Kidney epithelial cell (primary cell): ENCODE measurements at regions not wholly inside any gene's neighbourhood (a gene's known extent, or its start where the extent isn't known, plus 50 kb on each side); places are given as distances from the start of the nearest gene placed in this dataset.

Experiments used
- DNase-seq: peaks from one replicate; pipeline ENCODE4 v3.0.0-alpha.2; 2010; ENCODE audit warnings: low read depth
- H3K27me3 ChIP-seq: 2 replicates; pipeline ENCODE4 v1.6.0; 2011; ENCODE audit warnings: low read length; ENCODE audit not compliant: control insufficient read depth, insufficient read depth
- H3K36me3 ChIP-seq: 2 replicates; pipeline ENCODE4 v1.5.1; 2011; ENCODE audit warnings: low read length; ENCODE audit not compliant: control insufficient read depth, insufficient read depth
- H3K4me3 ChIP-seq: 2 replicates; pipeline ENCODE4 v1.5.1; 2011; ENCODE audit warnings: low read depth, mild to moderate bottlenecking, control low read depth, low read length
- CTCF ChIP-seq: IDR thresholded peaks from 2 replicates; pipeline ENCODE4 v1.5.1; 2011; ENCODE audit warnings: mild to moderate bottlenecking, moderate library complexity, low read length, control low read depth, inconsistent platforms; ENCODE audit not compliant: insufficient read depth, poor library complexity, severe bottlenecking

- Histone ChIP-seq H3K36me3 (no peaks in the 10 kb centered on the region), H3K4me3 (no peak overlapping the region), H3K27me3 (no peaks in the 10 kb centered on the region)
- TF ChIP-seq CTCF, result no peak
- DNase-seq, result no peak
Measured at GRCh38 chr12:92299744-92300143, 154.1 kb upstream of the BTG1 start.

GRCh38 chr12:92299344-92299743 is 153.7 kb upstream of the BTG1 start:
- DNase-seq, result no peak
- Histone ChIP-seq H3K4me3 (no peak overlapping the region), H3K27me3 (no peaks in the 10 kb centered on the region), H3K36me3 (no peaks in the 10 kb centered on the region)
- no peak for TF ChIP-seq CTCF

GRCh38 chr12:92297932-92298696 is 152.5 kb upstream of the BTG1 start:
- H3K4me3 ChIP-seq, result no peak overlapping the region
- no peaks in the 10 kb centered on the region for H3K27me3 ChIP-seq
- H3K36me3 ChIP-seq, result no peaks in the 10 kb centered on the region
- DNase-seq, result no peak
- no peak for TF ChIP-seq CTCF

GRCh38 chr12:92297405-92297804 is 151.8 kb upstream of the BTG1 start:
- Histone ChIP-seq H3K4me3 (no peak overlapping the region), H3K27me3 (no peaks in the 10 kb centered on the region), H3K36me3 (no peaks in the 10 kb centered on the region)
- no peak for DNase-seq
- TF ChIP-seq CTCF, result no peak

GRCh38 chr12:92295523-92295922 is 149.9 kb upstream of the BTG1 start:
- DNase-seq, result no peak

More at GRCh38 chr12:92295523-92295922, 149.9 kb upstream of the BTG1 start:
- no peak for TF ChIP-seq CTCF
- Histone ChIP-seq H3K36me3 (no peaks in the 10 kb centered on the region), H3K27me3 (no peaks in the 10 kb centered on the region), H3K4me3 (no peak overlapping the region)
